ENCODE measurements at regions not wholly inside any gene's neighbourhood (a gene's known extent, or its start where the extent isn't known, plus 50 kb on each side); places are given as distances from the start of the nearest gene placed in this dataset.
A peak's percentile ranks its signal among the peaks of the same experiment; 100 is the strongest.

DNA sequence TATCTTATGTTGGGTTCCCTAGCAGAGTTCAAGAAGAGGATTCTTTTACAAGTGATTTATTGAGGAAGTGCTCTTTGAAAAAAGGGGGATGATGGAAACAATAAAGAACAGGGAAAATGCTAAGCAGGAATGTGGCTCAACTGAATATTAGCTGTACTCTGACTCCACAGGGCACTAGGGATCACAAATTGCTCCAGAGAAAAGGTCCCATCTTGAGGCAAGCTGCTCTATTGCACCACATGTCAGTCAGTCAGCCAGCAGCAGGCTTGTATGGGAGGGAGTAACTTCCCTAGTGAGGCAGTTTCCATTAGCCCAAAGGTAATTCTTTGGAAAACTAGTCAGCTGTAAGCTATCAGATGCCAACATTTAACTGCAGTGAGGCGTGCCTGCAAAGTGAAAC lies 73.3 kb upstream of the FNDC3A start:
- Histone ChIP-seq H2BK12ac (ENCODE audit: low read length) (no peak overlapping the region), H3K4me2 (ENCODE audit: insufficient read depth, low read length, poor library complexity, severe bottlenecking) (no peak overlapping the region), H3K27ac (replicated peaks; ENCODE audit: low read length) (no peak overlapping the region), H3K27me3 (ENCODE audit: control insufficient read depth in 3 of 3, insufficient read depth in 3 of 3, low read depth in 1 of 3, low read length in 3 of 3) (no peaks in the 10 kb centered on the region), H2BK15ac (ENCODE audit: low read length) (no peak overlapping the region), H3K23ac (ENCODE audit: low read depth, low read length, poor library complexity) (no peak overlapping the region), H3K4ac (ENCODE audit: low read length) (no peak overlapping the region), H4K91ac (ENCODE audit: low read depth, low read length, poor library complexity) (no peak overlapping the region), H4K8ac (ENCODE audit: low read depth, low read length) (no peak overlapping the region), H3K14ac (ENCODE audit: low read length) (no peak overlapping the region), H2AK5ac (ENCODE audit: low read depth, low read length) (no peak overlapping the region), H2BK5ac (ENCODE audit: low read length) (no peak overlapping the region), H3K18ac (ENCODE audit: low read length) (no peak overlapping the region), H3K9ac (ENCODE audit: low read depth, low read length, poor library complexity) (no peak overlapping the region), H3K36me3 (replicated peaks in 1 of 2; ENCODE audit: control insufficient read depth in 2 of 2, insufficient read depth in 2 of 2, low read length in 2 of 2) (no peaks in the 10 kb centered on the region), H3K79me1 (ENCODE audit: low read depth, low read length) (no peaks in the 10 kb centered on the region), H2BK120ac (ENCODE audit: low read depth, low read length) (no peak overlapping the region), H3K4me3 (ENCODE audit: low read length in 2 of 2) (no peak overlapping the region), H2AFZ (ENCODE audit: low read length) (no peak overlapping the region), H3K4me1 (ENCODE audit: control insufficient read depth in 2 of 2, insufficient read depth in 1 of 2, low read depth in 1 of 2, low read length in 2 of 2) (no peaks in the 10 kb centered on the region), H3K9me3 (replicated peaks in 1 of 2; ENCODE audit: control insufficient read depth in 2 of 2, insufficient read depth in 1 of 2, low read depth in 1 of 2, low read length in 2 of 2) (no peaks in the 10 kb centered on the region)
- DNase-seq (ENCODE audit: low spot score): peak; percentile 26
- no CpG with 5 or more reads among the region's 1 CpG for WGBS, 2 donors (ENCODE audit: extremely low coverage in 2 of 2, insufficient read length in 2 of 2, insufficient replicate concordance in 1 of 2)

GRCh38 chr13:48904668-48905290 lies 70.9 kb upstream of the FNDC3A start:
- no peak overlapping the region for H2AFZ ChIP-seq (ENCODE audit: low read length)
- H4K8ac ChIP-seq (ENCODE audit: low read depth, low read length): no peak overlapping the region
- H2BK5ac ChIP-seq (ENCODE audit: low read length): no peak overlapping the region
- no peaks in the 10 kb centered on the region for H3K36me3 ChIP-seq (replicated peaks in 1 of 2; ENCODE audit: control insufficient read depth in 2 of 2, insufficient read depth in 2 of 2, low read length in 2 of 2)
- H3K4me3 ChIP-seq (ENCODE audit: low read length in 2 of 2): no peak overlapping the region
- H2BK15ac ChIP-seq (ENCODE audit: low read length): no peak overlapping the region
- WGBS, 2 donors (ENCODE audit: extremely low coverage in 2 of 2, insufficient read length in 2 of 2, insufficient replicate concordance in 1 of 2): no CpG with 5 or more reads among the region's 2 CpGs
- no peak overlapping the region for H3K9ac ChIP-seq (ENCODE audit: low read depth, low read length, poor library complexity)
- no peaks in the 10 kb centered on the region for H3K79me1 ChIP-seq (ENCODE audit: low read depth, low read length)
- no peak overlapping the region for H3K27ac ChIP-seq (replicated peaks; ENCODE audit: low read length)
- no peak for DNase-seq (ENCODE audit: low spot score)
- H3K4ac ChIP-seq (ENCODE audit: low read length): no peak overlapping the region
- no peak overlapping the region for H4K91ac ChIP-seq (ENCODE audit: low read depth, low read length, poor library complexity)
- H3K4me1 ChIP-seq (ENCODE audit: control insufficient read depth in 2 of 2, insufficient read depth in 1 of 2, low read depth in 1 of 2, low read length in 2 of 2): no peaks in the 10 kb centered on the region
- H2AK5ac ChIP-seq (ENCODE audit: low read depth, low read length): no peak overlapping the region
- no peak overlapping the region for H2BK120ac ChIP-seq (ENCODE audit: low read depth, low read length)
- no peak overlapping the region for H3K23ac ChIP-seq (ENCODE audit: low read depth, low read length, poor library complexity)
- H3K18ac ChIP-seq (ENCODE audit: low read length): no peak overlapping the region
- H3K27me3 ChIP-seq (ENCODE audit: control insufficient read depth in 3 of 3, insufficient read depth in 3 of 3, low read depth in 1 of 3, low read length in 3 of 3): no peaks in the 10 kb centered on the region
- no peak overlapping the region for H2BK12ac ChIP-seq (ENCODE audit: low read length)
- H3K4me2 ChIP-seq (ENCODE audit: insufficient read depth, low read length, poor library complexity, severe bottlenecking): no peak overlapping the region
- no peak overlapping the region for H3K14ac ChIP-seq (ENCODE audit: low read length)
- H3K9me3 ChIP-seq (replicated peaks in 1 of 2; ENCODE audit: control insufficient read depth in 2 of 2, insufficient read depth in 1 of 2, low read depth in 1 of 2, low read length in 2 of 2): no peaks in the 10 kb centered on the region

DNA sequence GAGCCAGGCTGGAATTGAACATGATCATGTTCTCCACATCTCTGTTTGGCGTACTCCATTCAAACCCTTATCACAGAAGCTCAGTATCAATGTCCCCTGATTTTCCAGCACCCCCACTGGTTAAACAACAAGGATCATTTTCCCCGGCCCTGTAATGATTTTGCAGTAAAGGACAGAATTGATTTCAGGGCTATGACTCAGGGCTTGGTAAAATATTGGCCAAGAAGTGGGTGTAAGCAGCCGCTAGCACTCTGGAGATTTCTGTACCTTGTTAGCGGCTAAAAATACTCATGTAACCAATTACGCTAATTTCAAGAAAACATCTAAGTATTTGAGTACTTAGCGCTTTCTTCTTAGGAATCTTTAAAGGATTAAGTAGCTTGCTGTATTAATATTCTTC lies 69.5 kb upstream of the FNDC3A start:
- H2AK5ac ChIP-seq (ENCODE audit: low read depth, low read length): no peak overlapping the region

DNA sequence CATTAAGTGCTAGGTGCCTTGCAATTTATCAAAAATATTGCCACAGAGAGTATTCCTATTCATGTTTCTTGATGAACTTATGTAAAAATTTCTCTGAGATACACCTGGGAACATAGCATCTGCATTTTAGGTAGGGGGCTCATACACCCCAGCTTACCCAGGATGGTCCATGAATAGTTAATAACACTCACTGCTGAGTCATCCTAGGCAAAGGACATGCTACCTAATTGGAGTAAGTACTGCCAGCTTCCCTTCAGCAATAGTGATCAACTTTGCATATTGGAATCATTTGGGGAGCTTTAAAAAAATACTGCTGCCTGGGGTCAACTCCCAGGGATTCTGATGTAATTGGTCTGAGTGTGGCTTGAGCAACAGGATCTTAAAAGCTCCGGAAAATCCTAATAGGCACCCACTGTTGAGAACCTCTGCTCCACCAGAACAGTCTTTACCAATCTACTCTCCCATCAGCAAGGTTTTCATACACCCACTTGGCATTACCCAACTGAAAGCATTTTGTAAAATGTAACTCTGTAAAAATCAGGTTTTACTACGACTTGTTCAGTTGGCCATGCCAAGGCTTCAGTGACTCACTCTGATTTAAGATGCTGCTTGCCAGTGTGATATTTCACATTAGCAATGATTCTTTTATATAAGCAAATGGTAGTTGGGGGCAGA lies 67.2 kb upstream of the FNDC3A start:
- Histone ChIP-seq H2BK120ac (ENCODE audit: low read depth, low read length) (no peak overlapping the region), H3K36me3 (replicated peaks in 1 of 2; ENCODE audit: control insufficient read depth in 2 of 2, insufficient read depth in 2 of 2, low read length in 2 of 2) (no peaks in the 10 kb centered on the region), H2BK15ac (ENCODE audit: low read length) (no peak overlapping the region), H3K4ac (ENCODE audit: low read length) (no peak overlapping the region), H3K9me3 (replicated peaks in 1 of 2; ENCODE audit: control insufficient read depth in 2 of 2, insufficient read depth in 1 of 2, low read depth in 1 of 2, low read length in 2 of 2) (peaks cover 0 to 2% of the 10 kb centered on the region in 2 donors), H4K91ac (ENCODE audit: low read depth, low read length, poor library complexity) (no peak overlapping the region), H2BK5ac (ENCODE audit: low read length) (no peak overlapping the region), H3K4me3 (ENCODE audit: low read length in 2 of 2) (no peak overlapping the region), H2BK12ac (ENCODE audit: low read length) (no peak overlapping the region), H2AK5ac (ENCODE audit: low read depth, low read length) (no peak overlapping the region), H4K8ac (ENCODE audit: low read depth, low read length) (no peak overlapping the region), H3K4me2 (ENCODE audit: insufficient read depth, low read length, poor library complexity, severe bottlenecking) (no peak overlapping the region), H2AFZ (ENCODE audit: low read length) (no peak overlapping the region), H3K9ac (ENCODE audit: low read depth, low read length, poor library complexity) (no peak overlapping the region), H3K4me1 (ENCODE audit: control insufficient read depth in 2 of 2, insufficient read depth in 1 of 2, low read depth in 1 of 2, low read length in 2 of 2) (no peaks in the 10 kb centered on the region), H3K27ac (replicated peaks; ENCODE audit: low read length) (no peak overlapping the region), H3K14ac (ENCODE audit: low read length) (no peak overlapping the region), H3K18ac (ENCODE audit: low read length) (no peak overlapping the region), H3K79me1 (ENCODE audit: low read depth, low read length) (no peaks in the 10 kb centered on the region), H3K27me3 (ENCODE audit: control insufficient read depth in 3 of 3, insufficient read depth in 3 of 3, low read depth in 1 of 3, low read length in 3 of 3) (no peaks in the 10 kb centered on the region), H3K23ac (ENCODE audit: low read depth, low read length, poor library complexity) (no peak overlapping the region)
- no CpG with 5 or more reads among the region's 2 CpGs for WGBS, 2 donors (ENCODE audit: extremely low coverage in 2 of 2, insufficient read length in 2 of 2, insufficient replicate concordance in 1 of 2)
- no peak for DNase-seq (ENCODE audit: low spot score)

More for the DNA sequence above, 69.5 kb upstream of the FNDC3A start:
- Histone ChIP-seq H3K27ac (replicated peaks; ENCODE audit: low read length) (no peak overlapping the region), H3K27me3 (ENCODE audit: control insufficient read depth in 3 of 3, insufficient read depth in 3 of 3, low read depth in 1 of 3, low read length in 3 of 3) (no peaks in the 10 kb centered on the region), H3K4me2 (ENCODE audit: insufficient read depth, low read length, poor library complexity, severe bottlenecking) (no peak overlapping the region), H2BK5ac (ENCODE audit: low read length) (no peak overlapping the region), H3K9ac (ENCODE audit: low read depth, low read length, poor library complexity) (no peak overlapping the region), H3K36me3 (replicated peaks in 1 of 2; ENCODE audit: control insufficient read depth in 2 of 2, insufficient read depth in 2 of 2, low read length in 2 of 2) (no peaks in the 10 kb centered on the region), H2AFZ (ENCODE audit: low read length) (no peak overlapping the region), H4K91ac (ENCODE audit: low read depth, low read length, poor library complexity) (no peak overlapping the region), H2BK120ac (ENCODE audit: low read depth, low read length) (no peak overlapping the region), H2BK15ac (ENCODE audit: low read length) (no peak overlapping the region), H3K4me1 (ENCODE audit: control insufficient read depth in 2 of 2, insufficient read depth in 1 of 2, low read depth in 1 of 2, low read length in 2 of 2) (no peaks in the 10 kb centered on the region), H2BK12ac (ENCODE audit: low read length) (no peak overlapping the region), H3K23ac (ENCODE audit: low read depth, low read length, poor library complexity) (no peak overlapping the region), H3K79me1 (ENCODE audit: low read depth, low read length) (no peaks in the 10 kb centered on the region), H3K9me3 (replicated peaks in 1 of 2; ENCODE audit: control insufficient read depth in 2 of 2, insufficient read depth in 1 of 2, low read depth in 1 of 2, low read length in 2 of 2) (no peaks in the 10 kb centered on the region), H3K18ac (ENCODE audit: low read length) (no peak overlapping the region), H3K4ac (ENCODE audit: low read length) (no peak overlapping the region), H3K14ac (ENCODE audit: low read length) (no peak overlapping the region), H3K4me3 (ENCODE audit: low read length in 2 of 2) (no peak overlapping the region), H4K8ac (ENCODE audit: low read depth, low read length) (no peak overlapping the region)
- DNase-seq (ENCODE audit: low spot score): no peak
- WGBS, 2 donors (ENCODE audit: extremely low coverage in 2 of 2, insufficient read length in 2 of 2, insufficient replicate concordance in 1 of 2): no CpG with 5 or more reads among the region's 6 CpGs
